Activated CD4-positive, alpha-beta T cell treated with anti-CD3 and anti-CD28 coated beads for 36 hours (primary cell): ENCODE measurements at regions not wholly inside any gene's neighbourhood (a gene's known extent, or its start where the extent isn't known, plus 50 kb on each side); places are given as distances from the start of the nearest gene placed in this dataset.
A peak's percentile ranks its signal among the peaks of the same experiment; 100 is the strongest.
"Not testable (repeated sequence)": the region's sequence is repeated elsewhere in the genome, so short reads cannot be mapped to it uniquely, and the experiment has no call there.

Experiments used
- ATAC-seq: fragments of 200-7000 bp; cut with Tn5 transposase; one replicate; pipeline ENCODE4 v1.10.0; 2021; ENCODE audit warnings: mild to moderate bottlenecking, moderate library complexity
- CTCF ChIA-PET: fragments of 350-600 bp; sonication (Branson Sonifier 250); formaldehyde crosslinking; loops from one replicate; lab custom pipeline; 2021; ENCODE audit warnings: antibody characterized with exemption; lab: Charles Lee
- POLR2A ChIA-PET: fragments of 350-600 bp; sonication (Branson Sonifier 250); formaldehyde crosslinking; loops from one replicate; lab custom pipeline; 2021; ENCODE audit warnings: antibody characterized with exemption, inconsistent platforms; lab: Charles Lee
- DNase-seq: peaks from one replicate; pipeline ENCODE4 v3.0.0-alpha.2; 2020
- H3K27ac Mint-ChIP-seq: one replicate; pipeline ENCODE4 v1.8.0; 2021; ENCODE audit warnings: mixed read lengths
- H3K27me3 Mint-ChIP-seq: one replicate; pipeline ENCODE4 v1.8.0; 2021; ENCODE audit warnings: mixed read lengths
- H3K36me3 Mint-ChIP-seq: one replicate; pipeline ENCODE4 v1.8.0; 2021; ENCODE audit warnings: low read depth, mixed read lengths
- H3K4me1 Mint-ChIP-seq: one replicate; pipeline ENCODE4 v1.8.0; 2021; ENCODE audit warnings: mixed read lengths
- H3K4me3 Mint-ChIP-seq: one replicate; pipeline ENCODE4 v1.8.0; 2021; ENCODE audit warnings: mild to moderate bottlenecking, moderate library complexity, mixed read lengths
- H3K9me3 Mint-ChIP-seq: one replicate; pipeline ENCODE4 v1.8.0; 2021; ENCODE audit warnings: low read depth, mixed read lengths
- intact Hi-C, 2 experiments: fragments of 100-400 bp; cut with DNase I in 1 of 2; cut with micrococcal nuclease in 1 of 2; formaldehyde crosslinking; loops; one replicate each; pipeline versions ENCODE4 v1.14.2 to v1.15.1; 2022 to 2024; cut with DNase I, micrococcal nuclease

DNA sequence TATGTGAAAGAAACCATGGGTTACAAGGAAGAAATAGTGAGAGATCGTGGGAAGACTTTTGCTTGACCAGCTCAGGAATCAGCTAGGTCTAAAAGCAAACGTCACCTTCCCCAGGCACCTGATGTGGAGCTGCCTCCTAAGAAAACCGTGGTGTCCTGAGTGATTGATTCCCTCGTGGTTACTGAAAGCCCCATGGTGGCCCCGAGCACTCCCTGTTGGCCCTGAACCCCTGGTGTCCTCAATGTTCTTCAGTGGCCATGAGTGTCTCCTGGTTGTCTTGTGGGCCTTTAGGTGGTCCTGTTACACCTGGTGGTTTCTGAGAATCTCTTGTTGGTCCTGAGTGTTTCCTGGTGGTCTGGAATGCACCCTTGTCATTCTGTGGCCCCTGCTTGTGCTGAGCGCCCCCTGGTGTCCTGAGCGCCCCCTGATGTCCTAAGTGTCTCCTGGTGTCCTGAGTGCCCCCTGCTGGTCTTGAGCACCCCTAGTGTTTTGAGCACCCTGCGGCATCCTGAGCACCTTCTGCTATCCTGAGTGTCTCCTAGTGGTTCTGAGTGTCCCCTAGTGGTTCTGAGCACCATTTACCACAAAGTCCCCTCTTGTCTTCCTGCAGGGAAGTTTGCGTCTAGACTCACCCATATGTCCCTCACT, 518.7 kb downstream of the TMEM121 start:
- POLR2A ChIA-PET = no interaction called here
- H3K4me1 Mint-ChIP-seq = peaks cover 11% of the 10 kb centered on the region

DNA sequence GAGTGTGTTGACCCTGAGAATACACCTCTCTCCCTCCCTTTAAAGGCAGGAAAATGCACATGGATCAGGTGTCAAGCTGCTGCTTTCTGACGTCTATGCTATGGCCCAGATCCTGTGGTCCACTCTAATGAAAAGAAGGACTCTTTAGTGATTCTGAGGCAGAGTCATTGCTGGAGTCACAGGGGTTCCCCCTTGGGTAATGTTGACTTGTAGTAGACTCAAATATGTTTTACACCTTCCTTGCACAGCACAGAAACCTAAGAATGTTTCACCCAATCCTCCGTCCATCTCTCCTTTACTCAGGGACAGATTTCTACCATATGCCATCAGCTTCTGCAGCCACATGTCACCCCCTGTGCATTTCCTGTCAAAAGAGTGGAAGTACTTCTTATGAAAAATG, 525.4 kb downstream of the TMEM121 start:
- no peak overlapping the region for H3K27ac Mint-ChIP-seq
- H3K4me3 Mint-ChIP-seq = no peak overlapping the region
- H3K9me3 Mint-ChIP-seq = no peaks in the 10 kb centered on the region
- H3K27me3 Mint-ChIP-seq = no peaks in the 10 kb centered on the region
- peak; percentile 82 for ATAC-seq
- POLR2A ChIA-PET = no interaction called here
- peaks cover 13% of the 10 kb centered on the region for H3K4me1 Mint-ChIP-seq
- no peaks in the 10 kb centered on the region for H3K36me3 Mint-ChIP-seq
- DNase-seq = peak; percentile 38
- intact Hi-C loops = no loop called here
- CTCF ChIA-PET = no interaction called here

More for the DNA sequence above, 518.7 kb downstream of the TMEM121 start:
- intact Hi-C loops = loop anchor here (1.0 to 5.0 kb wide), 4 partner anchors 33 to 70 kb away; no protein-coding TSS in a partner anchor
- CTCF ChIA-PET = interaction anchor here (0.5 to 2.9 kb wide), 23 partner anchors 9 to 165 kb away, joined by 3 to 21 read pairs (median 4); no protein-coding TSS in a partner anchor
- peak; percentile 93 for DNase-seq
- no peak overlapping the region for H3K4me3 Mint-ChIP-seq
- H3K36me3 Mint-ChIP-seq = no peaks in the 10 kb centered on the region
- peak; percentile 100 for ATAC-seq
- H3K9me3 Mint-ChIP-seq = no peaks in the 10 kb centered on the region
- H3K27ac Mint-ChIP-seq = peak overlapping the region; percentile 34
- no peaks in the 10 kb centered on the region for H3K27me3 Mint-ChIP-seq

DNA sequence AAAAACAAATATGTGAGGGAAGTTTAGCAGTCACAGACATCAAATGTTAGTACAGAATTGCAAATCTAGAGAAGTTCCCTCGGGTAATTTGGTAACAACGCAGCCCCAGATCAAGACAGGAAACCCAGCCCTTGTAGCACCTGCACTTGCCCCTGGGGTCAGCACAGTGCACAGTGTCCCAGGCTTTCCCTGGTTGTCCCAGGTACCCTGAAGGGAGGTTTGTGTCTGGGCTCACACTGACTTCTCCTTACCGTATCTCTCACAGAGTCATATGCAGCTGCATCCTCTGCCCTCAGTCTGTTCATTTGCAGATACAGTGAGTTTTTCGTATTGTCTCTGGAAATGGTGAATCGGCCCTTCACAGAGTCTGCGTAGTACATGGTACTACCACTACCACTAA, 528.9 kb downstream of the TMEM121 start:
- Mint-ChIP-seq H3K27me3 (peaks cover 4% of the 10 kb centered on the region), H3K27ac (no peak overlapping the region), H3K36me3 (no peaks in the 10 kb centered on the region), H3K4me1 (peaks cover 26% of the 10 kb centered on the region), H3K9me3 (no peaks in the 10 kb centered on the region), H3K4me3 (no peak overlapping the region)
- DNase-seq = no peak
- ChIA-PET POLR2A (no interaction called here), CTCF (interaction anchor here (1.7 to 2.0 kb wide), 2 partner anchors 9 to 10 kb away, joined by 7 to 11 read pairs; no protein-coding TSS in a partner anchor)
- ATAC-seq = no peak
- intact Hi-C loops = no loop called here

DNA sequence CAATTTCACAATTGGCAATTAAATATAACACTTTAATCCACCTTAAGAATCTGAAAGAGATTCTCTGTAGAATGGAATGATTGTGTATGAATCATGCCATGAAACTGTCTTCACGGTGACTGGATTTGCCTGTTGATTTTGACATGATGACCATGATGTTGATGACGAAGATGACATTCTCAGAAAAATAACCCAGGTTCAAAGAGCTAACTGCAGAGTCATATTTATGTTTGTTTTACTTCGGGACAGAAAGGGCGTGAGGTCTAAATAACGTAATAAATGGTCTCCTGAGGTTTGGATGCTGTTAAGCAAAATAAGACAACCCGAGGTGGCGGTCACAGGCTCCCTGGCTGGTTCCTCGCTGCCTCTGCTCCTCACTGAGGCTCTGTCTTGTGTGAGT, 532.0 kb downstream of the TMEM121 start:
- Mint-ChIP-seq H3K4me3 (no peak overlapping the region), H3K27ac (no peak overlapping the region), H3K4me1 (peaks cover 37% of the 10 kb centered on the region), H3K27me3 (peaks cover 4% of the 10 kb centered on the region), H3K9me3 (no peaks in the 10 kb centered on the region), H3K36me3 (no peaks in the 10 kb centered on the region)
- ChIA-PET POLR2A (no interaction called here), CTCF (interaction anchor here (0.7 to 2.4 kb wide), 9 partner anchors 8 to 57 kb away, joined by 3 to 19 read pairs (median 4); no protein-coding TSS in a partner anchor)
- DNase-seq = no peak
- peak; percentile 67 for ATAC-seq
- intact Hi-C loops = no loop called here

DNA sequence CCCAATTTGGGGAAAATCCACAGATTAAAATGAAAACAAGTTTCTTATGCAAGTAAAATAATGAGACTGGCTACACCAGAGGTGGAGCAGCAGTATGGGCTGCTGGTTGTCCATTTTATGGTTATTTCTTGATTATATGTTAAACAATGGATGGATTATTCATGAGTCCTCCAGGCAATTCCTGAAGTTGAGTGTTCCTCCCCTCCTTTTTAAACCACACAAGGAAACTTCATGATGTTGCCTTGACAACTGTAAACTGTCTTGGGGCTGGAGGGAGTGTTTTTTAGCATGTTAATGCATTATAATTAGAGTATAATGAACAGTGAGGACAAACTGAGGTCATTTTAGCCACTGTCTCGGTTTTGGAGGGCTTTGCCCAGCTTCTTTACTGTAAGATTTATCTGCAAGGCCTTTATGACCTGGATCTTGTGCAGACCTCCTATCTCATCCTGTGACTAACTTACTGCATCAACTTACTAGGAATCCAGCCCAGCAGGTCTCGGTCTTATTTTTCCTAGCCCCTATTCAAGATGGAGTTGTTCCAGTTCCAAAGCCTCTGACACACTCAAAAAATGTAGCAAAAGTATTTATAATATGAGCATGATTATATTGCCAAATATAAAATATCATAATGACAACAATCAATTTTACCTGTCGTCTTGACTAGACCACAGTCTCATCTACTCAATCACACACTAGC, 534.0 kb downstream of the TMEM121 start:
- ChIA-PET POLR2A (no interaction called here), CTCF (interaction anchor here (0.9 to 1.6 kb wide), 5 partner anchors 7 to 34 kb away, joined by 3 to 6 read pairs (median 5); no protein-coding TSS in a partner anchor)
- ATAC-seq = no peak
- Mint-ChIP-seq H3K4me1 (peaks cover 30% of the 10 kb centered on the region), H3K9me3 (no peaks in the 10 kb centered on the region), H3K27ac (no peak overlapping the region), H3K27me3 (peaks cover 8% of the 10 kb centered on the region), H3K36me3 (no peaks in the 10 kb centered on the region), H3K4me3 (no peak overlapping the region)
- intact Hi-C loops = no loop called here
- DNase-seq = no peak

DNA sequence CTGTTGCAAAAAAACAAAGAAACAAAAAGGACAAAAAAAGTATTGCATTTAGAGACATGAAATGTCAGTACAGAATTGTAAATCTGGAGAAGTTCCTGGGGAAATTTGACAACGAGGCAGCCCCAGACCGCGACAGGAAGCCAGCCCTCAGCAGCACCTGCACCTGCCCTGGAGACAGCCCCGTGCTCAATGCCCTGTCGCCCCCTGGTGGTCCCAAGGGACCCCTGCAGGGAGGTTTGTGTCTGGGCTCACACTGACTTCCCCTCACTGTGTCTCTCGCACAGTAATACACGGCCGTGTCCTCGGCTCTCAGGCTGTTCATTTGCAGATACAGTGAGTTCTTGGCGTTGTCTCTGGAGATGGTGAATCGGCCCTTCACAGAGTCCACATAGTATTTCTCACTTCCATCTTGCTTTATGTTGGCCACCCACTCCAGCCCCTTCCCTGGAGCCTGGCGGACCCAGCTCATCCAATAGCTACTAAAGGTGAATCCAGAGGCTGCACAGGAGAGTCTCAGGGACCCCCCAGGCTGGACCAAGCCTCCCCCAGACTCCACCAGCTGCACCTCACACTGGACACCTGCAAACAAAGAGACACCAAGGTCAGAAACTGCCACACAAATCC, 535.6 kb downstream of the TMEM121 start:
- ATAC-seq (peak; percentile 78), DNase-seq (peak; percentile 92)
- POLR2A ChIA-PET, H3K27ac Mint-ChIP-seq, H3K4me3 Mint-ChIP-seq, H3K9me3 Mint-ChIP-seq, H3K36me3 Mint-ChIP-seq, H3K27me3 Mint-ChIP-seq, intact Hi-C loops: not testable (repeated sequence)
- H3K4me1 Mint-ChIP-seq = peaks cover 30% of the 10 kb centered on the region
- CTCF ChIA-PET = interaction anchor here (0.8 to 3.7 kb wide), 14 partner anchors 8 to 265 kb away, joined by 3 to 15 read pairs (median 6); no protein-coding TSS in a partner anchor

DNA sequence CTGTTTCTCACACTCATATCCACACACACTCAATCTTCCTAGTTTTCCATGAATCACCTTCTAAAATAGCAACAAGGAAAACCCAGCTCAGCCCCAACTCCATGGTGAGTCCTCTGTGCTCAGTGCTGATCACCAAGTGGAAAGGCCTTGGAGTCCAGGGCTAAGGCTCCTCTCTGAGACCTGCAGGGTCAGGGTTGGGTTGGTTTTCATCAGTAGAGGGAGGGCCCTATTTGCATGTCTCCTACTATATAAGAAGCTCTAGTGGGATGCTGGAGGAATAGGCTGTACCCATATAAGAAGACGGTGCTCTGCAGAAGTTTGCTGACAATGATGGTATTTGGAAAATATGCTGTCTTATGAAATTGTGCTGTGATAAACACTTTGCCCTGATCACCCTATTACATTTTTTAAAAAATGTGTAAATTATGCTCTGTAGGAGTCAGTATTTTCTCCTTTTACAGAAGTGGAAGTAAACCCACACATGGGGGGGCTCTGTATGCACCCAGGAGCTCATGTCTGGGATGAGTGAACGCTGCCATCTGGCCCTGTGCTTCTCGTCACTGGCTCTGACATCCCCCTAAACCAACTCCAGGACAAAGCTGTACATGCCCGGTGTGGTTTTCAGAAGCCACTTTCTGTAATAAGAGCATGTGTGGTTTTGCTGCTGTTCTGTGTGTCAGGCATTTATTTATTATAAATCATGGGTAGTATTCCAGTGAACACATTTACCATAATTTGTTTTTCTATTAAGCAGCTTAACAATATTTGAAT, 536.3 kb downstream of the TMEM121 start:
- ATAC-seq (no peak), DNase-seq (no peak)
- Mint-ChIP-seq H3K36me3 (no peaks in the 10 kb centered on the region), H3K27ac (no peak overlapping the region), H3K9me3 (no peaks in the 10 kb centered on the region), H3K4me3 (no peak overlapping the region), H3K4me1 (peaks cover 30% of the 10 kb centered on the region), H3K27me3 (peaks cover 10% of the 10 kb centered on the region)
- CTCF ChIA-PET = interaction anchor here (0.6 to 3.7 kb wide), 11 partner anchors 9 to 787 kb away, joined by 3 to 15 read pairs (median 6); no protein-coding TSS in a partner anchor
- intact Hi-C loops = no loop called here
- POLR2A ChIA-PET = no interaction called here

DNA sequence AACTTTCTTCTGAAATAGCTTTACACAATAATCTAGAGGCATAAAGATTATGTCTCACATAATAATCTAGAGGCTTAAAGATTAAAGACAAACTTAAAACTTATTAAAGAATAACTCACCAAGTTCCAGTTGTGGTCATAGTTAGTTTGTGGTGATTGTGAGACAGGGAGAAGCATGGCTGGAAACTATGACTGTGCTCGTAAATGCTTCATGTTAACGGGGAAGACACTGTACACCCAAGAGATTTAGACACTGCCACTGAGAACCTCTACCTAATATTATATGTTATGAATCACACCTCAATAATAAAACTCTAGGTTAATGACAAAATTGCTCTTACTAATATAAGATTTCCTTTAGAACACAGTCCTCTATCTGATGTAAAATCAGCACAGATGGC, 541.6 kb downstream of the TMEM121 start:
- CTCF ChIA-PET = interaction anchor here (0.5 to 1.8 kb wide), 5 partner anchors 27 to 250 kb away, joined by 3 to 6 read pairs (median 3); no protein-coding TSS in a partner anchor
- H3K9me3 Mint-ChIP-seq = no peaks in the 10 kb centered on the region
- no peak overlapping the region for H3K27ac Mint-ChIP-seq
- peaks cover 21% of the 10 kb centered on the region for H3K4me1 Mint-ChIP-seq
- DNase-seq = no peak
- peaks cover 19% of the 10 kb centered on the region for H3K27me3 Mint-ChIP-seq
- H3K36me3 Mint-ChIP-seq = no peaks in the 10 kb centered on the region
- POLR2A ChIA-PET = no interaction called here
- no peak overlapping the region for H3K4me3 Mint-ChIP-seq
- ATAC-seq = peak; percentile 17
- intact Hi-C loops = loop anchor here in 1 of 2 experiments (5.0 kb wide), 1 partner anchor 206 kb away; no protein-coding TSS in a partner anchor

- CTCF ChIA-PET = interaction anchor here (0.8 to 1.8 kb wide), 4 partner anchors 24 to 238 kb away, joined by 3 to 6 read pairs (median 4); no protein-coding TSS in a partner anchor
- Mint-ChIP-seq H3K9me3 (no peaks in the 10 kb centered on the region), H3K27ac (peak overlapping the region; percentile 52), H3K4me1 (peaks cover 21% of the 10 kb centered on the region), H3K36me3 (no peaks in the 10 kb centered on the region), H3K4me3 (no peak overlapping the region), H3K27me3 (peaks cover 17% of the 10 kb centered on the region)
- intact Hi-C loops = loop anchor here (2.0 to 5.0 kb wide), 4 partner anchors 55 to 437 kb away; no protein-coding TSS in a partner anchor
- ATAC-seq (peak; percentile 75), DNase-seq (peak; percentile 31)
- POLR2A ChIA-PET = no interaction called here
These were observed 543.6 kb downstream of the TMEM121 start for GRCh38 chr14:106069804-106070625.

GRCh38 chr14:106080922-106081321, 554.5 kb downstream of the TMEM121 start:
- POLR2A ChIA-PET = no interaction called here
- CTCF ChIA-PET = interaction anchor here (0.7 to 1.8 kb wide), 2 partner anchors 14 to 17 kb away, joined by 3 to 10 read pairs; no protein-coding TSS in a partner anchor
- peaks cover 14% of the 10 kb centered on the region for H3K27me3 Mint-ChIP-seq

More at GRCh38 chr14:106080922-106081321, 554.5 kb downstream of the TMEM121 start:
- Mint-ChIP-seq H3K4me3 (no peak overlapping the region), H3K36me3 (no peaks in the 10 kb centered on the region), H3K9me3 (no peaks in the 10 kb centered on the region), H3K27ac (no peak overlapping the region), H3K4me1 (no peaks in the 10 kb centered on the region)
- intact Hi-C loops = no loop called here
- ATAC-seq = no peak
- DNase-seq = no peak
